Loucy (cell line): ENCODE measurements at regions not wholly inside any gene's neighbourhood (a gene's known extent, or its start where the extent isn't known, plus 50 kb on each side); places are given as distances from the start of the nearest gene placed in this dataset.

Experiments
- CTCF ChIP-seq: fragments of 200-600 bp; sonication (generic); conservative IDR thresholded peaks from 2 replicates; pipeline ENCODE4 v1.5.1; 2014; ENCODE audit warnings: mild to moderate bottlenecking, antibody characterized with exemption, low read length
- EZH2phosphoT487 ChIP-seq: fragments of 200-600 bp; IDR thresholded peaks from 2 replicates; pipeline ENCODE4 v1.6.1; 2018; ENCODE audit warnings: antibody characterized with exemption, mild to moderate bottlenecking, moderate library complexity, borderline replicate concordance

- TF ChIP-seq CTCF (no peak), EZH2phosphoT487 (no peak)
Observed at GRCh38 chr4:36921476-36922216, 322.9 kb upstream of the NWD2 start.
